Tibial artery (tissue), 4 donors: ENCODE measurements at regions not wholly inside any gene's neighbourhood (a gene's known extent, or its start where the extent isn't known, plus 50 kb on each side); places are given as distances from the start of the nearest gene placed in this dataset.
"Not testable (repeated sequence)": the region's sequence is repeated elsewhere in the genome, so short reads cannot be mapped to it uniquely, and the experiment has no call there.

ENCODE experiments used
- DNase-seq, 2 donors: peaks; one replicate each; pipeline ENCODE4 v3.0.0-alpha.2; 2019
- H3K27ac ChIP-seq, 2 donors: fragments of 200-600 bp; sonication (generic) in 1 of 2; 1 replicate in 1 of 2; 2 replicates in 1 of 2; pipeline ENCODE4 v1.5.1; 2018 to 2019; ENCODE audit warnings: mild to moderate bottlenecking in 1 of 2
- H3K27me3 ChIP-seq, 2 donors: fragments of 200-600 bp; sonication (generic) in 1 of 2; one replicate each; pipeline versions ENCODE4 v1.5.1 to v1.6.0; 2016 to 2019
- H3K36me3 ChIP-seq, 3 donors: fragments of 200-600 bp; sonication (generic) in 2 of 3; one replicate each; pipeline ENCODE4 v1.5.1; 2016 to 2019; ENCODE audit warnings: mild to moderate bottlenecking in 2 of 3
- H3K4me1 ChIP-seq, 4 donors: fragments of 200-600 bp; sonication (generic) in 2 of 4; 1 replicate in 3 of 4; 2 replicates in 1 of 4; pipeline ENCODE4 v1.5.1; 2016 to 2019
- H3K4me3 ChIP-seq, 2 donors: fragments of 200-600 bp; sonication (generic) in 1 of 2; 1 replicate in 1 of 2; 2 replicates in 1 of 2; pipeline ENCODE4 v1.5.1; 2018 to 2019; ENCODE audit warnings: mild to moderate bottlenecking in 2 of 2
- H3K9me3 ChIP-seq, 3 donors: fragments of 200-600 bp; sonication (generic) in 1 of 3; one replicate each; pipeline ENCODE4 v1.5.1; 2016 to 2019
- intact Hi-C: fragments of 100-400 bp; cut with DNase I; formaldehyde crosslinking; loops from one replicate; pipeline ENCODE4 v1.15.0; 2023; ENCODE audit warnings: low total_unique reads
- TF ChIP-seq, protein P1 (sequence below), 2 experiments: fragments of 200-600 bp in 1 of 2; fragments of 450-650 bp in 1 of 2; IDR thresholded peaks; one replicate each; pipeline ENCODE4 v1.5.1; 2017 to 2019; ENCODE audit warnings: antibody characterized with exemption in 2 of 2, mild to moderate bottlenecking in 1 of 2, moderate library complexity in 1 of 2

DNA sequence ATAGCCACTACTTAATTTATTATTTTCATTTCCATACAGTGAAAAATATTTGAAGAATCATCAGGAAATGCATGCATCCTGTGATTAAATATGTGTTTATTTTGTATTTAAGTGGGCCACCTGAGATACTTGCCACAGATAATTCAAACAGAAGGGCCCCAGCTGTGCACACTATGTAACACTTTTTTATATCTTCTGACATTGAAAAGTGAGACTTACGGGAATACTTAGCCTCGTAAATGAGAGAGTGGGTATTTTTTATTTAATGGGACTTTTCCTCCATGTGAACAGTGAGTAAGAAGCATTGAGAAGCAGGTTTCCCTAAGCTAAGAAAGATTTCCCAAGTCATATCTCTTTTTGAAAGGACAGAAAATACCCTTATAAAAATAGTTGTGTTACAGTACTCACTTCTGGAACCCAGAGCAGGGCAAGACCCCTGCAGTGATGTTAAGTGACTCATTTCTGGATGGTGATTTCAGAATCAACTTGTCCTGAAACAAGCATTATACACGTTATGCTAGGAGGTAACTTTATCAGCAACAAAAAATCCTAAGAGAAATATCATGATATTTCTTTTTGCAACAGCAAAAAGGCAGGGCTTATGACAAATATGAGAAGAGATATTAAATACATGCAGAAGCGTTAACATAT, 478.1 kb upstream of the CHORDC1 start:
- H3K9me3 ChIP-seq = no peaks in the 10 kb centered on the region
- intact Hi-C loops = no loop called here
- H3K4me1 ChIP-seq = no peaks in the 10 kb centered on the region
- no peak for DNase-seq
- H3K27ac ChIP-seq = no peak overlapping the region
- H3K36me3 ChIP-seq = no peaks in the 10 kb centered on the region
- H3K27me3 ChIP-seq = no peaks in the 10 kb centered on the region
- no peak overlapping the region for H3K4me3 ChIP-seq
- TF ChIP-seq, protein P1, sequence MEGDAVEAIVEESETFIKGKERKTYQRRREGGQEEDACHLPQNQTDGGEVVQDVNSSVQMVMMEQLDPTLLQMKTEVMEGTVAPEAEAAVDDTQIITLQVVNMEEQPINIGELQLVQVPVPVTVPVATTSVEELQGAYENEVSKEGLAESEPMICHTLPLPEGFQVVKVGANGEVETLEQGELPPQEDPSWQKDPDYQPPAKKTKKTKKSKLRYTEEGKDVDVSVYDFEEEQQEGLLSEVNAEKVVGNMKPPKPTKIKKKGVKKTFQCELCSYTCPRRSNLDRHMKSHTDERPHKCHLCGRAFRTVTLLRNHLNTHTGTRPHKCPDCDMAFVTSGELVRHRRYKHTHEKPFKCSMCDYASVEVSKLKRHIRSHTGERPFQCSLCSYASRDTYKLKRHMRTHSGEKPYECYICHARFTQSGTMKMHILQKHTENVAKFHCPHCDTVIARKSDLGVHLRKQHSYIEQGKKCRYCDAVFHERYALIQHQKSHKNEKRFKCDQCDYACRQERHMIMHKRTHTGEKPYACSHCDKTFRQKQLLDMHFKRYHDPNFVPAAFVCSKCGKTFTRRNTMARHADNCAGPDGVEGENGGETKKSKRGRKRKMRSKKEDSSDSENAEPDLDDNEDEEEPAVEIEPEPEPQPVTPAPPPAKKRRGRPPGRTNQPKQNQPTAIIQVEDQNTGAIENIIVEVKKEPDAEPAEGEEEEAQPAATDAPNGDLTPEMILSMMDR (IDR thresholded peaks at IDR 0.05) = no peak

DNA sequence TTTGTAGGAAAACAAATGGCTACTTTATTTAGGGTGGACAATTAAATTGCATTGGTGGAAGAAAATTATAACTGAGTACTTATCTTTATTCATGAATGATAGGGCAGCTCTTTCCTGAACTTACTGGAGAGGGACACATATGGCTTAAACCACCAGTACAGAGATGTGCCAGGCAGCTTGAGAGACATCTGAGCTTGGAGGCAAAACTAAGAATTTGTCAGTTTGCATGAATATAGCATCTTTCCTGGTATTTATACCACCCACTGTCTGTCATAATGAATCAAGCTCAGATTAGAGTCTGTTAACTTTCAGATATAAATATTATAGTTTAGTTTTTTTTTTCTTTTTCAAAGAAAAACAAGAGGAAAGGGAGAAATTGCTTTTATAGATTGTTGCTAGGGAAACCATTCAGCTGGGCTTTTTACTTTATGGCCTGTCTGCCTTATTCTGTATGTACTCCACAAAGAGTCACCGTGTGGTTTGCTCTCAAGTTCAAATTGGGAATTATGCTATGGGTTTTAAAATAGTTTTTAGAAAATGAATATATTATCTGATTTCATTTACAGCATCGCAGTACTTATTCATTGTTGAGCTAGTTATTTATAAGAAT, 477.0 kb upstream of the CHORDC1 start:
- no peaks in the 10 kb centered on the region for H3K9me3 ChIP-seq
- H3K36me3 ChIP-seq = no peaks in the 10 kb centered on the region
- TF ChIP-seq, protein P1 (IDR thresholded peaks at IDR 0.05) = no peak
- DNase-seq = no peak
- intact Hi-C loops = no loop called here
- H3K27me3 ChIP-seq = no peaks in the 10 kb centered on the region
- no peak overlapping the region for H3K4me3 ChIP-seq
- H3K27ac ChIP-seq = no peak overlapping the region
- H3K4me1 ChIP-seq = no peaks in the 10 kb centered on the region

DNA sequence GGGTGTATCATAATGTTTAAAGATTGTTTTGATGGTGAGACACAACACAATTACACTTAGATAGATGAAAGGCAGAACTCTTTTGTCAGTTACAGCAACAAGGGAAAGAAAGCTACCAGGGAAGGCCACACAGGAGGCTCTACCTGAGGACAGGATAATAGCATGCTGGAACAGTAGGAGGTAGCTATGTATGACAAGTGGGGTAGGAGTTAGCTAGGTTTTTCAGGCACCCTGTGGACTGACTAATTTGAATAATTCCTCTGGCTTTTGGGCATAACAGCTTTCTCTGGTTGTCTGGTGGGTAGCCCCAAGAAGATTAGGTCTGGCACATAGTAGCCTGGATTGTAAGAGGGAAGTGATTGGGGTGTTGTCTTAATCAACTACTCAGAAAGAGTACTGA, 475.4 kb upstream of the CHORDC1 start:
- TF ChIP-seq, protein P1 (IDR thresholded peaks at IDR 0.05) = no peak
- no peak for DNase-seq

DNA sequence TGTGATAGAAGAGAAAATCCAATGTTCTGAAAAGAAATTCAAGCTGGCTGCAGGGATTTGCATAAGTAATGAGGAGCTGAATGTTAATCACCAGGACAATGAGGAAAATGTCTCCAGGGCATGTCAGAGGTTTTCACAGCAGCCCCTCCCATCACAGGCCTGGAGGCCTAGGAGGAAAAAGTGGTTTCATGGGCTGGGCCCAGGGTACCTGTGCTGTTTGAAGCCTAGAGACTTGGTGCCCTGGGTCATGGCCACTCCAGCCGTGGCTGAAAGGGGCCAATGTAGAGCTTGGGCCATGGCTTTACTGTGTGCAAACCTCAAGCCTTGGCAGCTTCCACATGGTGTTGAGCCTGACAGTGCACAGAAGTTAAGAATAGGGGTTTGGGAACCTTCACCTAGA, 452.6 kb upstream of the CHORDC1 start:
- intact Hi-C loops, H3K4me3 ChIP-seq, H3K36me3 ChIP-seq, DNase-seq, H3K9me3 ChIP-seq, H3K27me3 ChIP-seq, H3K27ac ChIP-seq, H3K4me1 ChIP-seq: not testable (repeated sequence)

More for the DNA sequence above, 475.4 kb upstream of the CHORDC1 start:
- Histone ChIP-seq H3K4me1 (no peaks in the 10 kb centered on the region), H3K36me3 (no peaks in the 10 kb centered on the region), H3K27me3 (no peaks in the 10 kb centered on the region), H3K27ac (no peak overlapping the region), H3K4me3 (no peak overlapping the region), H3K9me3 (no peaks in the 10 kb centered on the region)
- intact Hi-C loops = no loop called here

DNA sequence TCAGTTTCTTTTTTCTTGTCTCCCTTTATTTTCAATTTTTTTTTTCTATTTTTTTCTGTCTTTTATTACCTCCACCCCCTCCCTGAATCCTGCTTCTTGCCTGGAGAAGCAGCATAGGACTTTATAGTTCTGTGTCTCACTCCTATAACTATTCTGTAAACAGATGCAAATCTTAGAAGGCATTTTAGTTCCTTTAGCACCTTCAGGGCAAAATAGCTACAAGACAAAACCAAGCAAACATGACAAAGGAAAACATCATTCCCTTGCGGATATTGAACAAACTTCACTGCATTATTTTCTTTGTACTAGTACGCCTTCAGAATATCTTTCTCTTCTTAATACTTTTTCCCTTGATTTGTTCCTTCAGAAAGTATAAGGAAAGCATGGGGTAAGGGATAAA, 446.2 kb upstream of the CHORDC1 start:
- intact Hi-C loops = no loop called here
- H3K4me1 ChIP-seq = no peaks in the 10 kb centered on the region
- H3K27ac ChIP-seq = no peak overlapping the region
- no peak overlapping the region for H3K4me3 ChIP-seq
- TF ChIP-seq, protein P1 (IDR thresholded peaks at IDR 0.05) = no peak
- H3K36me3 ChIP-seq = no peaks in the 10 kb centered on the region
- H3K9me3 ChIP-seq = no peaks in the 10 kb centered on the region
- H3K27me3 ChIP-seq = no peaks in the 10 kb centered on the region
- DNase-seq = no peak

DNA sequence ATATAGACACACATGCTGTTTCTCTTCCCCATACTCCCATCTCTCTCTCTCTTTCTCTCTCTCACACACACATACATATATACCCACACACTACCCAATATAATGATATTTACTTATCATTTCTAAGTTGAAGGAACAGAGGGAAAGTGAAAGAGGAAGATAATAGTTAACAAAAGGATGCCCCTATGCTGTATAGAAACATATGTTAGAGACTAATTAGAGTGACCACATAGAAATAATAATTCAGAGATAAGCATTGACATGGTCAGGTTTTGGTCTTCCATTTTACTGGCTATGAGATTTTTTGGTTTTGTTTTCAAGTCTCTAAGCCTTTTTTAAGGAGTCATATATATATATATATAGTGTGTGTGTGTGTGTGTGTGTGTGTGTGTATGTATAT, 445.7 kb upstream of the CHORDC1 start:
- intact Hi-C loops = no loop called here
- Histone ChIP-seq H3K27me3 (no peaks in the 10 kb centered on the region), H3K4me1 (no peaks in the 10 kb centered on the region), H3K4me3 (no peak overlapping the region), H3K9me3 (no peaks in the 10 kb centered on the region), H3K27ac (no peak overlapping the region), H3K36me3 (no peaks in the 10 kb centered on the region)
- no peak for DNase-seq
- TF ChIP-seq, protein P1 (IDR thresholded peaks at IDR 0.05) = no peak
